Ovary (tissue), 3 donors: ENCODE measurements at regions not wholly inside any gene's neighbourhood (a gene's known extent, or its start where the extent isn't known, plus 50 kb on each side); places are given as distances from the start of the nearest gene placed in this dataset.

Experiments
- CTCF ChIP-seq, 3 donors: fragments of 450-650 bp in 2 of 3; fragments of 200-600 bp in 1 of 3; IDR thresholded peaks; one replicate each; pipeline versions ENCODE4 v1.5.1 to v1.8.0; 2016 to 2022; ENCODE audit warnings: antibody characterized with exemption in 3 of 3, mild to moderate bottlenecking in 1 of 3
- POLR2A ChIP-seq: fragments of 450-650 bp; IDR thresholded peaks from one replicate; pipeline ENCODE4 v1.6.1; 2017; ENCODE audit warnings: antibody characterized with exemption, mild to moderate bottlenecking, moderate library complexity
- donor health status: DM: no; HTN: no; CAD: no.

GRCh38 chr9:20014168-20014567, 225.3 kb upstream of the SLC24A2 start:
- TF ChIP-seq CTCF (IDR thresholded peaks at IDR 0.05): no peak
- no peak for TF ChIP-seq POLR2A
